WTC11 (cell line): ENCODE measurements at regions not wholly inside any gene's neighbourhood (a gene's known extent, or its start where the extent isn't known, plus 50 kb on each side); places are given as distances from the start of the nearest gene placed in this dataset.

Experiments used
- ATAC-seq: fragments of 200-7000 bp; cut with Tn5 transposase; 2 replicates; pipeline ENCODE4 v1.10.0; 2021; ENCODE audit warnings: mild to moderate bottlenecking, moderate library complexity
- CTCF ChIA-PET: fragments of 300-600 bp; sonication (Branson Sonifier 250); formaldehyde crosslinking; loops from one replicate; lab custom pipeline; 2021; ENCODE audit warnings: antibody characterized with exemption; lab: Charles Lee
- POLR2A ChIA-PET: fragments of 350-600 bp; sonication (Branson Sonifier 250); formaldehyde crosslinking; loops from one replicate; lab custom pipeline; 2021; ENCODE audit warnings: antibody characterized with exemption; lab: Charles Lee
- DNase-seq: peaks from one replicate; pipeline ENCODE4 v3.0.0; 2021; ENCODE audit warnings: low spot score
- H3K27ac Mint-ChIP-seq: 2 replicates; pipeline ENCODE4 v1.8.0; 2021; ENCODE audit warnings: mixed read lengths
- H3K27me3 Mint-ChIP-seq: 2 replicates; pipeline ENCODE4 v1.8.0; 2021; ENCODE audit warnings: low read depth, mild to moderate bottlenecking, moderate library complexity, mixed read lengths
- H3K36me3 Mint-ChIP-seq: 2 replicates; pipeline ENCODE4 v1.8.0; 2021; ENCODE audit warnings: mixed read lengths
- H3K4me1 Mint-ChIP-seq: 2 replicates; pipeline ENCODE4 v1.8.0; 2022; ENCODE audit warnings: mixed read lengths
- H3K4me3 Mint-ChIP-seq: 2 replicates; pipeline ENCODE4 v1.8.0; 2021; ENCODE audit warnings: mild to moderate bottlenecking, moderate library complexity, mixed read lengths
- H3K9me3 Mint-ChIP-seq: 2 replicates; pipeline ENCODE4 v1.8.0; 2021; ENCODE audit warnings: mixed read lengths
- AFF4 ChIP-seq: sonication (generic); formaldehyde crosslinking; IDR thresholded peaks from 2 replicates; pipeline ENCODE4 v1.8.1; 2023; ENCODE audit warnings: mild to moderate bottlenecking, missing genetic modification reagents, borderline replicate concordance
- CBFB ChIP-seq: sonication (generic); formaldehyde crosslinking; IDR thresholded peaks from 2 replicates; pipeline ENCODE4 v1.8.1; 2022; ENCODE audit warnings: mild to moderate bottlenecking, low read depth, missing genetic modification reagents
- CTCF ChIP-seq: fragments of 200-600 bp; IDR thresholded peaks from 2 replicates; pipeline ENCODE4 v1.8.0; 2022; ENCODE audit warnings: antibody characterized with exemption
- E2F5 ChIP-seq: sonication (generic); formaldehyde crosslinking; IDR thresholded peaks from 2 replicates; pipeline ENCODE4 v1.8.1; 2022; ENCODE audit warnings: mild to moderate bottlenecking, moderate library complexity, missing genetic modification reagents
- GRHL2 ChIP-seq: fragments of 250-450 bp; sonication (Bioruptor Pico); IDR thresholded peaks from 2 replicates; pipeline ENCODE4 v1.8.0; 2022; ENCODE audit warnings: mild to moderate bottlenecking, moderate library complexity; ENCODE audit not compliant: insufficient replicate concordance, severe bottlenecking
- HMGXB4 ChIP-seq: sonication (generic); formaldehyde crosslinking; IDR thresholded peaks from 2 replicates; pipeline ENCODE4 v1.8.1; 2023; ENCODE audit warnings: mild to moderate bottlenecking, moderate library complexity, missing genetic modification reagents
- IRF2 ChIP-seq: sonication (generic); formaldehyde crosslinking; IDR thresholded peaks from 2 replicates; pipeline ENCODE4 v1.8.0; 2022; ENCODE audit warnings: low read depth, missing genetic modification reagents, borderline replicate concordance
- MAX ChIP-seq: sonication (generic); formaldehyde crosslinking; IDR thresholded peaks from 2 replicates; pipeline ENCODE4 v1.8.0; 2022; ENCODE audit warnings: mild to moderate bottlenecking, missing genetic modification reagents
- OVOL2 ChIP-seq: fragments of 250-450 bp; sonication (Bioruptor Pico); IDR thresholded peaks from 2 replicates; pipeline ENCODE4 v1.9.0; 2021; ENCODE audit warnings: mild to moderate bottlenecking, borderline replicate concordance
- RORB ChIP-seq: fragments of 250-450 bp; sonication (Bioruptor Pico); IDR thresholded peaks from 2 replicates; pipeline ENCODE4 v1.9.0; 2021; ENCODE audit warnings: mild to moderate bottlenecking
- TCF7 ChIP-seq: sonication (generic); formaldehyde crosslinking; IDR thresholded peaks from 2 replicates; pipeline ENCODE4 v1.8.0; 2022; ENCODE audit warnings: mild to moderate bottlenecking, low read depth, missing genetic modification reagents, moderate library complexity
- TEAD1 ChIP-seq: sonication (generic); formaldehyde crosslinking; IDR thresholded peaks from 2 replicates; pipeline ENCODE4 v1.8.0; 2022; ENCODE audit warnings: mild to moderate bottlenecking, missing genetic modification reagents
- ZNF121 ChIP-seq: sonication (generic); formaldehyde crosslinking; IDR thresholded peaks from 2 replicates; pipeline ENCODE4 v1.8.0; 2023; ENCODE audit warnings: missing genetic modification reagents
- ZNF219 ChIP-seq: sonication (generic); formaldehyde crosslinking; IDR thresholded peaks from 2 replicates; pipeline ENCODE4 v1.8.0; 2023; ENCODE audit warnings: missing genetic modification reagents, mild to moderate bottlenecking, borderline replicate concordance
- ZNF232 ChIP-seq: sonication (generic); formaldehyde crosslinking; IDR thresholded peaks from 2 replicates; pipeline ENCODE4 v1.8.0; 2022; ENCODE audit warnings: mild to moderate bottlenecking, missing genetic modification reagents
- ZSCAN18 ChIP-seq: fragments of 250-450 bp; sonication (Bioruptor Pico); IDR thresholded peaks from 2 replicates; pipeline ENCODE4 v2.1.2; 2022; ENCODE audit warnings: mild to moderate bottlenecking, moderate library complexity

GRCh38 chr4:152045807-152046571 lies 285.2 kb upstream of the GATB start (continued):
- TF ChIP-seq ZSCAN18 (CRISPR knock-in tag) = no peak
- peak; percentile 65; the same call in 1 of the 2 replicates for TF ChIP-seq AFF4
- TF ChIP-seq MAX (CRISPR knock-in tag) = peak; percentile 49; the same call in 1 of the 2 replicates
- TF ChIP-seq TEAD1 (CRISPR knock-in tag) = peak; percentile 91
- no peak for TF ChIP-seq IRF2 (CRISPR knock-in tag)
- no peak for TF ChIP-seq RORB
- 0 out of 2 replicates have a peak, but pooled peaks have one; percentile 44 for TF ChIP-seq E2F5 (CRISPR knock-in tag)
- TF ChIP-seq ZNF232 (CRISPR knock-in tag) = peak; percentile 21; the same call in 1 of the 2 replicates

GRCh38 chr4:152045449-152045806 lies 284.6 kb upstream of the GATB start:
- POLR2A ChIA-PET = interaction anchor here (0.5 kb wide), 1 partner anchor 347 kb away, joined by 3 read pairs; no protein-coding TSS in a partner anchor
- ATAC-seq = no peak; the same call in 1 of the 2 replicates

More at GRCh38 chr4:152045449-152045806, 284.6 kb upstream of the GATB start:
- DNase-seq = no peak
- CTCF ChIA-PET = interaction anchor here (0.7 to 1.4 kb wide), 28 partner anchors 9 to 456 kb away, joined by 3 to 9 read pairs (median 3); no protein-coding TSS in a partner anchor
- H3K4me3 Mint-ChIP-seq = peak overlapping the region; percentile 61
- peaks cover 14% of the 10 kb centered on the region for H3K4me1 Mint-ChIP-seq
- H3K36me3 Mint-ChIP-seq = peaks cover 12% of the 10 kb centered on the region
- H3K27me3 Mint-ChIP-seq = peaks cover 9% of the 10 kb centered on the region
- no peak overlapping the region for H3K27ac Mint-ChIP-seq
- TF ChIP-seq ZNF121 (CRISPR knock-in tag) = no peak
- no peak for TF ChIP-seq OVOL2 (CRISPR knock-in tag)
- TF ChIP-seq TCF7 = no peak
- TF ChIP-seq CBFB (CRISPR knock-in tag) = no peak
- TF ChIP-seq GRHL2 (CRISPR knock-in tag) = no peak
- TF ChIP-seq HMGXB4 (CRISPR knock-in tag) = no peak
- TF ChIP-seq ZNF219 (CRISPR knock-in tag) = no peak
- TF ChIP-seq CTCF = no peak
- peaks cover 19% of the 10 kb centered on the region for H3K9me3 Mint-ChIP-seq
